OCI-LY1 (cell line): ENCODE measurements at regions not wholly inside any gene's neighbourhood (a gene's known extent, or its start where the extent isn't known, plus 50 kb on each side); places are given as distances from the start of the nearest gene placed in this dataset.
"Not testable (repeated sequence)": the region's sequence is repeated elsewhere in the genome, so short reads cannot be mapped to it uniquely, and the experiment has no call there.

Experiments used
- H2AFZ ChIP-seq: fragments of 200-600 bp; sonication (generic), shearing (Covaris generic); 2 replicates; pipeline ENCODE4 v1.6.0; 2014; ENCODE audit warnings: antibody characterized with exemption, mild to moderate bottlenecking, low read length
- H3F3A ChIP-seq: fragments of 200-600 bp; sonication (generic), shearing (Covaris generic); 2 replicates; pipeline ENCODE4 v1.6.0; 2014; ENCODE audit warnings: mild to moderate bottlenecking, antibody characterized with exemption, low read length, moderate library complexity; ENCODE audit not compliant: insufficient read depth
- H3K27ac ChIP-seq: fragments of 200-600 bp; sonication (generic); 2 replicates; pipeline ENCODE4 v1.5.1; 2014; ENCODE audit warnings: low read length, mixed run types, mild to moderate bottlenecking, low read depth; ENCODE audit not compliant: poor library complexity, severe bottlenecking
- H3K27me3 ChIP-seq: fragments of 200-600 bp; sonication (generic); 2 replicates; pipeline ENCODE4 v1.6.0; 2014; ENCODE audit warnings: antibody characterized with exemption, mild to moderate bottlenecking, low read length, moderate library complexity; ENCODE audit not compliant: insufficient read depth
- H3K36me3 ChIP-seq: fragments of 200-600 bp; sonication (generic); 2 replicates; pipeline ENCODE4 v1.6.1; 2014; ENCODE audit warnings: mild to moderate bottlenecking, antibody characterized with exemption, low read length, moderate library complexity, mixed read lengths; ENCODE audit not compliant: insufficient read depth
- H3K4me1 ChIP-seq: fragments of 200-600 bp; sonication (generic); 2 replicates; pipeline ENCODE4 v1.5.1; 2014; ENCODE audit warnings: mild to moderate bottlenecking, low read length, moderate library complexity; ENCODE audit not compliant: insufficient read depth, severe bottlenecking
- H3K4me2 ChIP-seq: fragments of 200-600 bp; sonication (generic), shearing (Covaris generic); 2 replicates; pipeline ENCODE4 v1.6.1; 2014; ENCODE audit warnings: low read length
- H3K4me3 ChIP-seq: fragments of 200-600 bp; sonication (generic); 2 replicates; pipeline ENCODE4 v1.5.1; 2014; ENCODE audit warnings: low read length, low read depth, mild to moderate bottlenecking, mixed read lengths; ENCODE audit not compliant: poor library complexity, severe bottlenecking
- H3K79me2 ChIP-seq: fragments of 200-600 bp; shearing (Covaris generic); 2 replicates; pipeline ENCODE4 v1.6.1; 2016; ENCODE audit warnings: mixed run types, low read length, mixed read lengths; ENCODE audit not compliant: insufficient read depth
- H3K9ac ChIP-seq: fragments of 200-600 bp; sonication (generic), shearing (Covaris generic); 2 replicates; pipeline ENCODE4 v1.6.1; 2014; ENCODE audit warnings: mild to moderate bottlenecking, low read length, mixed read lengths
- H3K9me2 ChIP-seq: fragments of 200-600 bp; sonication (generic), shearing (Covaris generic); 2 replicates; pipeline ENCODE4 v1.6.1; 2014; ENCODE audit warnings: low read depth, mild to moderate bottlenecking, low read length, mixed read lengths
- H3K9me3 ChIP-seq: fragments of 200-600 bp; shearing (Covaris generic); 2 replicates; pipeline ENCODE4 v1.6.1; 2014; ENCODE audit warnings: low read length, mixed read lengths
- H4K20me1 ChIP-seq: fragments of 200-600 bp; sonication (generic), shearing (Covaris generic); 2 replicates; pipeline ENCODE4 v1.6.0; 2016; ENCODE audit warnings: mild to moderate bottlenecking, low read length; ENCODE audit not compliant: insufficient read depth
- EZH2 ChIP-seq: fragments of 200-600 bp; sonication (generic), shearing (Covaris generic); IDR thresholded peaks from 2 replicates; pipeline ENCODE4 v1.8.0; 2017; ENCODE audit warnings: borderline replicate concordance, mixed run types, mild to moderate bottlenecking, antibody characterized with exemption, low read length, moderate library complexity, mixed read lengths
- TF ChIP-seq, protein P1 (sequence below): fragments of 200-600 bp; sonication (generic), shearing (Covaris generic); IDR thresholded peaks from 2 replicates; pipeline ENCODE4 v1.5.1; 2017; ENCODE audit warnings: mild to moderate bottlenecking, antibody characterized with exemption, low read length, moderate library complexity, mixed read lengths

GRCh38 chr12:88856201-88856600, 275.9 kb upstream of the KITLG start:
- H3K27ac ChIP-seq = no peak overlapping the region
- H3K9me3 ChIP-seq = no peaks in the 10 kb centered on the region
- H3K27me3 ChIP-seq = no peaks in the 10 kb centered on the region
- no peak overlapping the region for H2AFZ ChIP-seq
- no peak overlapping the region for H3K4me3 ChIP-seq
- H3K9ac ChIP-seq = no peak overlapping the region
- H3F3A ChIP-seq = no peaks in the 10 kb centered on the region
- no peak for TF ChIP-seq EZH2
- TF ChIP-seq, protein P1, sequence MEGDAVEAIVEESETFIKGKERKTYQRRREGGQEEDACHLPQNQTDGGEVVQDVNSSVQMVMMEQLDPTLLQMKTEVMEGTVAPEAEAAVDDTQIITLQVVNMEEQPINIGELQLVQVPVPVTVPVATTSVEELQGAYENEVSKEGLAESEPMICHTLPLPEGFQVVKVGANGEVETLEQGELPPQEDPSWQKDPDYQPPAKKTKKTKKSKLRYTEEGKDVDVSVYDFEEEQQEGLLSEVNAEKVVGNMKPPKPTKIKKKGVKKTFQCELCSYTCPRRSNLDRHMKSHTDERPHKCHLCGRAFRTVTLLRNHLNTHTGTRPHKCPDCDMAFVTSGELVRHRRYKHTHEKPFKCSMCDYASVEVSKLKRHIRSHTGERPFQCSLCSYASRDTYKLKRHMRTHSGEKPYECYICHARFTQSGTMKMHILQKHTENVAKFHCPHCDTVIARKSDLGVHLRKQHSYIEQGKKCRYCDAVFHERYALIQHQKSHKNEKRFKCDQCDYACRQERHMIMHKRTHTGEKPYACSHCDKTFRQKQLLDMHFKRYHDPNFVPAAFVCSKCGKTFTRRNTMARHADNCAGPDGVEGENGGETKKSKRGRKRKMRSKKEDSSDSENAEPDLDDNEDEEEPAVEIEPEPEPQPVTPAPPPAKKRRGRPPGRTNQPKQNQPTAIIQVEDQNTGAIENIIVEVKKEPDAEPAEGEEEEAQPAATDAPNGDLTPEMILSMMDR = no peak
- no peaks in the 10 kb centered on the region for H3K9me2 ChIP-seq
- H3K79me2 ChIP-seq = no peaks in the 10 kb centered on the region
- no peak overlapping the region for H3K4me2 ChIP-seq
- H3K36me3 ChIP-seq = no peaks in the 10 kb centered on the region
- H4K20me1 ChIP-seq = no peaks in the 10 kb centered on the region
- H3K4me1 ChIP-seq = no peaks in the 10 kb centered on the region

DNA sequence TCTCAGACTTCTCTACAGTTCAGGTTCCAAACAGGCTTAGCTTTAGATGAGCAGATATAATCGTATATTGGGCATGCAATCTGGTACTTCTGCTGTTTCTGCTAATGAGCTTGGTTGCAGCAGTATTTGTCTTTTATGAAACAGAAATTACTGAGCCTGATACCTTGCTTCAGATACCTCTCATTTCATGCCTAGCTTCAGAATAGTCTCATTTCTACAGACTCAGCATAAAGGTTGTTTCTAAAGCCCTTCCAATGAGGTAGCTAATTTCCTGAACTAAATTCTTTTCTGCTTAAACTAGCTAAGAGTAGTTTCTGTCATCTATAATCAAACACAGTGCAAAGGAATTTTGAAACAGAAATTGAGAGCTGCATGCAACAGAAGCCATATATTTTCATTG, 275.0 kb upstream of the KITLG start:
- Histone ChIP-seq H3K36me3 (no peaks in the 10 kb centered on the region), H3F3A (no peaks in the 10 kb centered on the region), H4K20me1 (no peaks in the 10 kb centered on the region), H3K4me1 (no peaks in the 10 kb centered on the region), H3K27ac (no peak overlapping the region), H3K4me2 (no peak overlapping the region), H3K9me2 (no peaks in the 10 kb centered on the region), H3K4me3 (no peak overlapping the region), H3K79me2 (no peaks in the 10 kb centered on the region), H3K27me3 (no peaks in the 10 kb centered on the region), H3K9ac (no peak overlapping the region), H2AFZ (no peak overlapping the region), H3K9me3 (no peaks in the 10 kb centered on the region)
- TF ChIP-seq EZH2 = no peak
- TF ChIP-seq, protein P1 = no peak

DNA sequence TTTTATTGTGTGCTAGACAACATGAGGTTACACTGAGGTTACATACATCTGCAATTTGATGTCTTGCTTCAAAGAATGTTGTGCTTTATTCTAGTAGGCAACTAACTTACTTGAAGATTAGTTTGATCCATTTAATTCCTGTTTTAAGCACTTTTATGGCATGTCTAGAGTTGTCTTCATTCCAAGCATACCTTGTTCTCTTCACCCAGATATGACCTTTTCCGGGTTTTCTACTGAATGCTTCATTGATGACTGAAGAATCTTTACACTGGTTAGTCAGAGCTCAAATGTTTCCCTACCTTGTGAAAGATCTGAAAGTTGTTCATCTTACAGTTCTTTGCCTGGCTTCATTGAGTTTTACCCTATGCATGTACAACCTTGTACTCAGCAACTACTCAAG, 274.0 kb upstream of the KITLG start:
- no peak overlapping the region for H3K4me3 ChIP-seq
- H3K36me3 ChIP-seq = no peaks in the 10 kb centered on the region
- H3K4me1 ChIP-seq = no peaks in the 10 kb centered on the region
- H3K79me2 ChIP-seq = no peaks in the 10 kb centered on the region
- no peak overlapping the region for H3K27ac ChIP-seq
- no peak overlapping the region for H2AFZ ChIP-seq
- no peak overlapping the region for H3K9ac ChIP-seq
- H3K4me2 ChIP-seq = no peak overlapping the region
- no peaks in the 10 kb centered on the region for H3K27me3 ChIP-seq
- no peaks in the 10 kb centered on the region for H4K20me1 ChIP-seq
- TF ChIP-seq, protein P1 = no peak
- no peak for TF ChIP-seq EZH2
- H3K9me3 ChIP-seq = no peaks in the 10 kb centered on the region
- H3K9me2 ChIP-seq = no peaks in the 10 kb centered on the region
- no peaks in the 10 kb centered on the region for H3F3A ChIP-seq

- H3K4me3 ChIP-seq, H2AFZ ChIP-seq, H3K27ac ChIP-seq: not testable (repeated sequence)
Measured at GRCh38 chr12:88847246-88847645, 267.0 kb upstream of the KITLG start.

More at GRCh38 chr12:88847246-88847645, 267.0 kb upstream of the KITLG start:
- H4K20me1 ChIP-seq, H3F3A ChIP-seq, H3K27me3 ChIP-seq, H3K9ac ChIP-seq, H3K79me2 ChIP-seq, H3K9me2 ChIP-seq, H3K9me3 ChIP-seq, H3K36me3 ChIP-seq, H3K4me1 ChIP-seq, H3K4me2 ChIP-seq: not testable (repeated sequence)
